ENCODE measurements at regions not wholly inside any gene's neighbourhood (a gene's known extent, or its start where the extent isn't known, plus 50 kb on each side); places are given as distances from the start of the nearest gene placed in this dataset.

DNA sequence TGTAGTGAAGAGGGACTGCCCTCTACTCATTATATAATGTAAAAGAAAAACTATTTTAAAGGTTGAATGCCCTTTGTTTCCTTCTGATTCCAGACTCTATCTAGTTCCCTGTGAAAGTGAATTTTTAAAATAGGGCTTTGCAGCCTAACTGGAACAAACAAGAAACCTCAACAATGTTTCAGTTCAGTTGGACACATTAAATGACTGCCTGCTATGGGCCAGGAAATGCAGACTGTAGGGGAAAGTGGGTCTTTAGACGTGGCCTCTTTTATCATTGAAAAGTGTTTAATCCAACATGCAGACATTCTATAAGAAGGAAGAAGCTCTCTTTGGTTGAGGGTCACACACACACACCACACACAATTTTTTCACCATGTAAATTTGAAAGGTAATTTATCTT lies 289.1 kb downstream of the ICE1 start:
- no peak overlapping the region for H3K9ac ChIP-seq (ENCODE audit: low read length)
- no peak for DNase-seq
- no peak overlapping the region for H3K27ac ChIP-seq (ENCODE audit: low read length)
- no peaks in the 10 kb centered on the region for H3K9me3 ChIP-seq (ENCODE audit: low read length)
- H3K9me2 ChIP-seq (replicated peaks; ENCODE audit: low read length): no peaks in the 10 kb centered on the region
- H3F3A ChIP-seq (ENCODE audit: low read length, unreplicated experiment): no peaks in the 10 kb centered on the region
- intact Hi-C loops (cut with micrococcal nuclease): no loop called here
- BruUV-seq (replicated peaks): no TSS peak
- no peak for ATAC-seq
- no peak overlapping the region for H3K4me3 ChIP-seq (ENCODE audit: low read length)
- H3K36me3 ChIP-seq (ENCODE audit: low read depth, low read length): no peaks in the 10 kb centered on the region
- CTCF ChIA-PET: no interaction called here
- TF ChIP-seq EZH2phosphoT487 (IDR thresholded peaks at IDR 0.05; ENCODE audit: borderline replicate concordance, low read length): no peak
- no peak for TF ChIP-seq EZH2 (IDR thresholded peaks at IDR 0.05; ENCODE audit: low read length, unreplicated experiment)
- TF ChIP-seq, protein P1, sequence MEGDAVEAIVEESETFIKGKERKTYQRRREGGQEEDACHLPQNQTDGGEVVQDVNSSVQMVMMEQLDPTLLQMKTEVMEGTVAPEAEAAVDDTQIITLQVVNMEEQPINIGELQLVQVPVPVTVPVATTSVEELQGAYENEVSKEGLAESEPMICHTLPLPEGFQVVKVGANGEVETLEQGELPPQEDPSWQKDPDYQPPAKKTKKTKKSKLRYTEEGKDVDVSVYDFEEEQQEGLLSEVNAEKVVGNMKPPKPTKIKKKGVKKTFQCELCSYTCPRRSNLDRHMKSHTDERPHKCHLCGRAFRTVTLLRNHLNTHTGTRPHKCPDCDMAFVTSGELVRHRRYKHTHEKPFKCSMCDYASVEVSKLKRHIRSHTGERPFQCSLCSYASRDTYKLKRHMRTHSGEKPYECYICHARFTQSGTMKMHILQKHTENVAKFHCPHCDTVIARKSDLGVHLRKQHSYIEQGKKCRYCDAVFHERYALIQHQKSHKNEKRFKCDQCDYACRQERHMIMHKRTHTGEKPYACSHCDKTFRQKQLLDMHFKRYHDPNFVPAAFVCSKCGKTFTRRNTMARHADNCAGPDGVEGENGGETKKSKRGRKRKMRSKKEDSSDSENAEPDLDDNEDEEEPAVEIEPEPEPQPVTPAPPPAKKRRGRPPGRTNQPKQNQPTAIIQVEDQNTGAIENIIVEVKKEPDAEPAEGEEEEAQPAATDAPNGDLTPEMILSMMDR (conservative IDR thresholded peaks at IDR 0.05; ENCODE audit: low read depth, low read length): no peak
- H4K20me1 ChIP-seq (ENCODE audit: low read length): no peaks in the 10 kb centered on the region
- POLR2A ChIA-PET (ENCODE audit: unreplicated experiment): no interaction called here
- no peak overlapping the region for H2AFZ ChIP-seq (ENCODE audit: low read length)
- peaks cover 96% of the 10 kb centered on the region for H3K27me3 ChIP-seq (ENCODE audit: low read length)
- no peaks in the 10 kb centered on the region for H3K4me1 ChIP-seq (ENCODE audit: insufficient read depth, low read length)
- H3K4me2 ChIP-seq (ENCODE audit: low read length): no peak overlapping the region
- H3K79me2 ChIP-seq (ENCODE audit: low read length): no peaks in the 10 kb centered on the region

DNA sequence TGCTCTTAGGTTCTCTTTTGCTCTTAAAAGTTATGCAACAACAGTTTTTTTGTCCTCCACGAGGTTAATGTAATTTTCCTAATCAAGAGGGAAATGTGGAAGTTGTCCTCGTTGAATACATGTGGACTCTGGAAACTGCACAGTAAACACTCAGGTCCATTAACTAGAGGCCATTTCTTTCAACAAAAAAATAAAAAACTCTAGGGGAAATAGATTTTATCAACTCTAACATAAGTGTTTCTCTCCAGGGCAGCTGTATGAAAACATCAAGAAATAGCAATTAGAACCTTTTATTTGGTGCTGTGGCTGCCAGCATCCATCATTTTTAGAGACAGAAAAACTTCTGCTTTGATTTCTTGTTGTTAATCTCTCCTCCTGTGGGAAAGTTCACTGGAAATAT lies 288.6 kb downstream of the ICE1 start:
- CTCF ChIA-PET: no interaction called here
- no TSS peak for BruUV-seq (replicated peaks)

DNA sequence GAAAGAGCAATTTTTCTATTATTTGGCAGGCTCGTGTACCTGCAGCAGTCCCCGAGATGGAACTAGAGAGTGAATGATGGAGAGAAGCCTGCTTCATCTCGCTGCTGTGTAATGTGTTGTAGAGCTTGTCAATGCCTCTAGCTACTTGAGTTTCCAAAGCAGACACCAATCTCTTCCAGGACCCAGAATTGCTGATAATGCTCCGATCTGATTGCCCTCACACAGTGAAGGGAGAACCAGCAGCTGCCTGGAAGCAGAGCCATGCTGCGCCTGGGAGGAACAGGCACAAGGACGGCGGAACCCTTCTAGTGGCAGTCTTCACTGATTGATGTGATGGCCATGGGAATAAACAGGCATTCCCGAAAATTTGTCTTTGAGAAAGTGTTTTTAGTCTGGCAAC lies 288.0 kb downstream of the ICE1 start:
- CTCF ChIA-PET: no interaction called here
- Histone ChIP-seq H3K79me2 (ENCODE audit: low read length) (no peaks in the 10 kb centered on the region), H3K9me2 (replicated peaks; ENCODE audit: low read length) (no peaks in the 10 kb centered on the region), H3K9me3 (ENCODE audit: low read length) (no peaks in the 10 kb centered on the region), H3K36me3 (ENCODE audit: low read depth, low read length) (no peaks in the 10 kb centered on the region), H3K27ac (ENCODE audit: low read length) (no peak overlapping the region), H3K27me3 (ENCODE audit: low read length) (peaks cover 90% of the 10 kb centered on the region), H3K9ac (ENCODE audit: low read length) (no peak overlapping the region), H3F3A (ENCODE audit: low read length, unreplicated experiment) (no peaks in the 10 kb centered on the region), H4K20me1 (ENCODE audit: low read length) (no peaks in the 10 kb centered on the region), H3K4me2 (ENCODE audit: low read length) (no peak overlapping the region), H3K4me3 (ENCODE audit: low read length) (no peak overlapping the region), H2AFZ (ENCODE audit: low read length) (no peak overlapping the region), H3K4me1 (ENCODE audit: insufficient read depth, low read length) (no peaks in the 10 kb centered on the region)
- POLR2A ChIA-PET (ENCODE audit: unreplicated experiment): no interaction called here
- TF ChIP-seq, protein P1 (conservative IDR thresholded peaks at IDR 0.05; ENCODE audit: low read depth, low read length): no peak
- TF ChIP-seq EZH2 (IDR thresholded peaks at IDR 0.05; ENCODE audit: low read length, unreplicated experiment): no peak
- no peak for TF ChIP-seq EZH2phosphoT487 (IDR thresholded peaks at IDR 0.05; ENCODE audit: borderline replicate concordance, low read length)
- ATAC-seq (no peak), DNase-seq (no peak)
- intact Hi-C loops (cut with micrococcal nuclease): no loop called here
- no TSS peak for BruUV-seq (replicated peaks)

More for the DNA sequence above, 288.6 kb downstream of the ICE1 start:
- ATAC-seq (no peak), DNase-seq (no peak)
- H3K4me3 ChIP-seq (ENCODE audit: low read length): no peak overlapping the region
- H3K79me2 ChIP-seq (ENCODE audit: low read length): no peaks in the 10 kb centered on the region
- no peak overlapping the region for H2AFZ ChIP-seq (ENCODE audit: low read length)
- H3K4me2 ChIP-seq (ENCODE audit: low read length): no peak overlapping the region
- intact Hi-C loops (cut with micrococcal nuclease): no loop called here
- no peaks in the 10 kb centered on the region for H3K36me3 ChIP-seq (ENCODE audit: low read depth, low read length)
- H3K9me3 ChIP-seq (ENCODE audit: low read length): no peaks in the 10 kb centered on the region
- no peak overlapping the region for H3K9ac ChIP-seq (ENCODE audit: low read length)
- H3K27me3 ChIP-seq (ENCODE audit: low read length): peaks cover 95% of the 10 kb centered on the region
- TF ChIP-seq EZH2 (IDR thresholded peaks at IDR 0.05; ENCODE audit: low read length, unreplicated experiment): no peak
- no peak for TF ChIP-seq EZH2phosphoT487 (IDR thresholded peaks at IDR 0.05; ENCODE audit: borderline replicate concordance, low read length)
- TF ChIP-seq, protein P1 (conservative IDR thresholded peaks at IDR 0.05; ENCODE audit: low read depth, low read length): no peak
- no peaks in the 10 kb centered on the region for H3K9me2 ChIP-seq (replicated peaks; ENCODE audit: low read length)
- no peak overlapping the region for H3K27ac ChIP-seq (ENCODE audit: low read length)
- POLR2A ChIA-PET (ENCODE audit: unreplicated experiment): no interaction called here
- no peaks in the 10 kb centered on the region for H3F3A ChIP-seq (ENCODE audit: low read length, unreplicated experiment)
- no peaks in the 10 kb centered on the region for H3K4me1 ChIP-seq (ENCODE audit: insufficient read depth, low read length)
- H4K20me1 ChIP-seq (ENCODE audit: low read length): no peaks in the 10 kb centered on the region

All from PC-3 (cell line).